ENCODE measurements at regions not wholly inside any gene's neighbourhood (a gene's known extent, or its start where the extent isn't known, plus 50 kb on each side); places are given as distances from the start of the nearest gene placed in this dataset.
A peak's percentile ranks its signal among the peaks of the same experiment; 100 is the strongest.

DNA sequence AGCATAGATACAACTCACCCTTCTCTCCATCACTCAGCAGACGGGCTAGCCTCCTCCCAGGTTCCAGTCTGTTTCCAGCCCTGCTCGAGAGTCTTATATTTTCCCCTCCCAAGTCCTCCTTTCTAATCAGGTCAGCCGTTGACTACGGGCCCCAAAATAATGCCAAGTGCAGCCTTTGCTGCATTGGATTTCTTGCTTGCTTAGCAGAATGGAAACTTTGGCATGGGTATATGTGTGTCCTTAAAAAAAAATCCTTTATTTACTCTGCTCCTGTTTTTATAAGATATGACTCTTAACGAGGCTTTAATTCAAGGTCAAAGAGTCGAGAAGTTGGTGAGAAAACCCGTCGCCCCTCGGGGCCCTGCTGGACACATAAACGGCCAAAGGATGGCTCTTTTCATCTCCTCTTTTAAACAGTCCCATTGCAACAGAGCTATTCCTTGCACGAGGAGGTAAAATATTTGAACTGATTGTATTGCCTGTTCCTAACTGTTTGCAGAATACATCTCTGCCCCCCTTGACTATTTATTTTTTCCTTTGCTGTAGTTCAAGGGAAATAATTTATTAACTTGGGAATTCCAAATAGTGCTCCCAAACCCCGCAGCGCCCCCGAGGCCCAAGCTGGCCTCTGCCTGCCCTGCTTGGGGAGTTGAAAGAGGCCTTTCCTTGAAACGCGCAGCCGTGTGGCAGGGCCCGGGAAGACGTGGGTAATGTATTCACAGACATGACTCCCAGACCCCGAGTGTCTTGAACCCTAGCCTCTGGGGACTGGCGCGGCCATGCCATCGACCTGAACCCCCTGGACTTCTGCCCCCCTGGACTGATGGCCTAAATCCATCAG is 156.5 kb upstream of the MYL2 start:
- DNase-seq (ENCODE audit: low read depth): no peak

DNA sequence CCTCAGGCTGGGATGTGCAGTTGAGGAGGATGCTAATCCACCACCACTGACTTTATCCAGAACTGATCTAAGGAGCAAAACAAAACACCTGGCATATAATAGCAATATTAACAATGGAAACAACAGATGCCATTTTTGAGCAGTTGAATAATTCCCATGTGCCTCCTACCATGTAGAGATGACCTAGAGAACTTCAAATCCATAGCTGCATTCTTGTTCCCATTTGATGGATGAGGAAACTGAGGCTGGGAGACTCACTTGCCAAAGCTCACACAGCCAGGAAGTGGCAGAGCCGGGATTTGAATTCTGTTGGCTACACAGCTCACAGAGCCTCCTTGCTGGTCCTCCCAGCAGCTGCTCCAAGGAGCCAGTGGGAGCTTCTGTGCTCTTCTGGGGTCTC is 155.8 kb upstream of the MYL2 start:
- no peak for DNase-seq (ENCODE audit: low read depth)

DNA sequence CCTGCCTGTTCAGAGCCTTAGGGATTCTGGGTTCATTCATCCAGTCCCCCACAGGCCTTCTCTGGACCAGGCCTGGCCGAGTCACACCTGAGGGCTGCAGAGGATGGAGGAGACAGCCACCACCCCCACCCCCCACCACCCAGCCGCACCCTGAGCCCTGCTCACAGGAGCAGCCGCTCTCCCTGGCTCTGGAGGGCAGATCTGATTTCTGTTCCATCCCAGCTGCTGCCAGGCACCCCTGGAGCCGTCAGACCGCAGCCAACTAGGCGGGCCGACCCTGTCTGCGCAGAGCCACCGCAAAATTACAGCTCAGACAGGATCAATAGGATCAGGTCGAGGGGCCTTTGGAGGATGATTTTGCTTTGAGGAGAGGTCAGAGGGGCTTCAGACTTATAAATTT is 154.6 kb upstream of the MYL2 start:
- no peak for DNase-seq (ENCODE audit: low read depth)

GRCh38 chr12:111074559-111074958 is 154.2 kb upstream of the MYL2 start:
- no peak for DNase-seq (ENCODE audit: low read depth)

- DNase-seq (ENCODE audit: low read depth): no peak
Measured at GRCh38 chr12:111073370-111073769, 153.0 kb upstream of the MYL2 start.

GRCh38 chr12:111072299-111072698 is 151.9 kb upstream of the MYL2 start:
- no peak for DNase-seq (ENCODE audit: low read depth)

DNA sequence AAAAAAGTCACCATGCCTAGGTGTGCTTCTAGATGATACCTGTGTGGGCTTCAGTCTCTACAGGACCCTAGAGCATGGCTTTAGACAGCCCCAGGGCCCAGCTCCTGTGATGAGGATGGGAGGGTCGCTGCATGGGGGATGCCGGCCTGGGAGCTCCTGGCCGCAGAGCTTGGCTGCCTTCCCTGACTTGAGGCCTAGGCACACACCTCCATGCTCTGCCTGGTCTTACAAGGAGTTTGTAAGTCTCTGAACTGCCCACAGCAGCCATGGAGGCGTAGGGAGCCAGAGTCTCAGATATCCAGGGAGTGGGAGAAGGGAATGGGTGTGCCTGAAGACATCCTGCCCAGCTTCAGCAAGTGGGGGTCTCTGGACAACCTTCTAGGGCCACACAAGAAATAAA is 149.5 kb upstream of the MYL2 start:
- DNase-seq (ENCODE audit: low read depth): no peak

- no peak for DNase-seq (ENCODE audit: low read depth)
Measured at GRCh38 chr12:111068290-111068689, 147.9 kb upstream of the MYL2 start.

DNA sequence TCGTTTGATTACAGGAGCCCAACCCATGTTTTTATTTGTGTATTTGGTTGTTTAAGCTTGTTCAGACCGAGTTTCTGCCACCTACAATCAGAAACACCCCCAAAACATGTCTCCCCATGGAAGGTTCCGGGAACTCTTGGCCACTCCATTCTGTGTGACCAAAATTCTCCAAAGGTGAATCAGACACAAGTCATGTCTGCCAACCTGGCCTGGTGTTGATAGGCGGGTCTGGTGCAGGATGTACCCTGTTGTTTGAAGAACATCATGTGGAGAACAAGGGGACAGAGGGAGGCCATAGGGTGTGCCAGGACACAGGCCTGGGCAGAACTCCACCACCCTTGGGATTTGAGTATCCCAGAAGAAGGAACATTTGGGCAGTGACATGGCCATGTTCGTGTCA is 147.1 kb upstream of the MYL2 start:
- no peak for DNase-seq (ENCODE audit: low read depth)

- no peak for DNase-seq (ENCODE audit: low read depth)
Measured at GRCh38 chr12:111066744-111067437, 146.5 kb upstream of the MYL2 start.

GRCh38 chr12:111064982-111065381 is 144.6 kb upstream of the MYL2 start:
- no peak for DNase-seq (ENCODE audit: low read depth)

- DNase-seq (ENCODE audit: low read depth): no peak
Measured at GRCh38 chr12:111064154-111064553, 143.8 kb upstream of the MYL2 start.

DNA sequence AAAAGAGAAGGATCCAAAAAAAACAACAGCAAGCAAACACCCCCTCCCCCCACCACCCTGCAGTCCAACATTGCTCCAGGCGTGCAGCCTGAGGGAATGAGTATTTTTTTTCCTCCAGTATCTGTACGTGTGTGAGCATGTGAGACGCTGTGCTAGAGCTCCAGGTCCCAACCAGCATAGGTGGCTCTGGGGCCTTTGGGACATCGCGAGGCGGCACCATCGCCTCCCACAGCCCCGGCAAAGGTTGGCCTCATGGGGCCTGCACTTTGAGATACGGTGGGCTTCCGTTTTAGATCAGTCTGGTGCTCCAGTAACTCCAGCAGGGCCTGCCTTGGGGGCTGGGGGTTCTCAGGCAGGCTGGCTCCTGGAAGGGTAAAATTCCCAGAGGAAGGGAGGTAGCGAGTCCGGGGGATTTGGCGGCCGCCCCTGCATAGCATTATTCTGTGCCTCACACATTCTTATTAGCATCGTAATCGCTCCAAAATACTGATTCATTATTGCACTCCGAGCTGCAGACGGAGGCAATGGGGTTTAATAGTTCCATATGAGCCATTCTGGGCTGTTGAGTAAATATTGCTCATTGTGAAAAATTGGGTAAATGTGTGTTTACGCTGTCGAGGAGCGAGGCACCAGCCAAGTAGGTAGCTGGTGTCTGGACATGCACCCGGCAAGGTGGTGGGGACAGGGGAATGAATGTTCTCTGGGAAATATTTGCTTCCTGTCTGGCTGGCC is 143.1 kb upstream of the MYL2 start:
- no peak for DNase-seq (ENCODE audit: low read depth)

DNA sequence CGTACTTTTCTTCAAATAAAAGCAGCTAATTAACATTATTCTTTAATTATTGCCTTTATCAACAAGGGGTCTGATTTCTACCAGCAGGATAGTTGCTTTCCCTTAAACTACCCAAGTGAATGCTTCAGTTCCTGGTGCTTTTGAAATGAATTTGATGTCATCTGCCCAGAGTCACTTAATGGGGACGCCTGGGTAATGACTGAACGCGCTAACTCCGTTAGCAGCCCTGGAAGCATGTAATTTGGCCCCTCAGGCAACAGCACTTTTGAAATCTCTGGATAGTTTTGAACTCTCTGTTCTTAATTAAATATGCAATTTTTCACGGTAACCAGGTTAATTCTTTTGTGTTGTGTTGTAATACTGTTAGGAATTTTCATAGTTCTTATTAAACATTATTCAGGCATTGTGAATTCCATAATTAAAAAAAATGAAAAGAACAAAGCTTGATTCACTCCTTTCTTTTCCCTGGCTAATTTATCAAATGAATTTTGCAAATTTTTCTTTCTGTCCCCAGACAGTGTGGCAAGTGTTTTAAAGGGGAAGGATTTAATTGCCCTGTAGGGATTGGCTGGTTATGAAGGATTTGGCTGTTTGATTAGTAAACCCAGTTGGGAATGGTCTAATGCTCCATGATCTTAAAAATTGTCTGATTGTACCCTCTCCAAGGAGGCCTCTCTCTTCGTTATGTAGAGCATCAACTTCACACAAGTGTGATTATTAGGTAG is 137.5 kb upstream of the MYL2 start:
- DNase-seq (ENCODE audit: low read depth): no peak

DNA sequence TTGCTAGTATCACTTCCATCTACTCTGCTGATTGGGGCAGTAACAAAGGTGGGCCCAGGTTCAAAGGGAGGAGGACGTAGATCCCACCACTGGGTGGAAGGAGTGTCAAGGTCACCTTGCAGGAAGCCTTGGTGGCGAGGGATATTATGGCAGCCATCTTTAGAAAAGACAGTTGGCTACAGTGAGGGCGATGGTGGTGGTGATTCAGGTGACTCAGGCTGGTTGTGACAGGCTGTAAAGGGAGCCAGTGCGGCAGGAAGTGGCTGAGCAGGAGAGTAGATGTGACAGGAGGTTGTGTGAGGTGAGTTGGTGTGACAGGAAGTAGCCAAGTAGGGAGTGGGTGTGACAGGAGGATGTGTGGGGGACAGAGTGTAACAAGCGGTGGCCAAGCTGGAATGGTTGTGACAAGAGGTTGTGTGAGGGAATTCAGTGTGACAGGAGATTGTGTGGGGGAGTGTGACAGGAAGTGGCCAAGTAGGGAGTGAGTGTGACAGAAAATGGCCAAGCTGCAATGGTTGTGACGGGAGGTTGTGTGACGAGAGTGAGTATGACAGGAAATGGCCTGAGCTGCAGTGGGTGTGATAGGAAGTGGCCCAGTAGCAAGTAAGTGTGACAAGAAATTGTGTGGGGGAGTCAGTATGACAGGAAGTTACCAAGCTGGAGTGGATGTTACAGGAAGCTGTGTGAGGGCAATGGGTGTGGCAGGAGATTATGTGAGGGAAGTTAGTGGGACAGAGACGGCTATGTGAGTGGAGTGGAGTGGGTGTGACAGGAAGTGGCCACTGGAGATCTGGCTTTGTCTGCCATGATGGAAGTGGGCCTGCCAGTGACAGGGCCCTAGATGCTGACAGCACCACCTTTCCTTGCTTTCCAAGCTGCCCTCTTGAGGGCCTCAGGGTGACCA is 136.5 kb upstream of the MYL2 start:
- peak; percentile 15 for DNase-seq (ENCODE audit: low read depth)

- DNase-seq (ENCODE audit: low read depth): no peak
Measured at GRCh38 chr12:111055181-111055880, 135.0 kb upstream of the MYL2 start.

GRCh38 chr12:111048991-111049390 is 128.6 kb upstream of the MYL2 start:
- no peak for DNase-seq (ENCODE audit: low read depth)

GRCh38 chr12:111046896-111047295 is 126.5 kb upstream of the MYL2 start:
- DNase-seq (ENCODE audit: low read depth): no peak

DNA sequence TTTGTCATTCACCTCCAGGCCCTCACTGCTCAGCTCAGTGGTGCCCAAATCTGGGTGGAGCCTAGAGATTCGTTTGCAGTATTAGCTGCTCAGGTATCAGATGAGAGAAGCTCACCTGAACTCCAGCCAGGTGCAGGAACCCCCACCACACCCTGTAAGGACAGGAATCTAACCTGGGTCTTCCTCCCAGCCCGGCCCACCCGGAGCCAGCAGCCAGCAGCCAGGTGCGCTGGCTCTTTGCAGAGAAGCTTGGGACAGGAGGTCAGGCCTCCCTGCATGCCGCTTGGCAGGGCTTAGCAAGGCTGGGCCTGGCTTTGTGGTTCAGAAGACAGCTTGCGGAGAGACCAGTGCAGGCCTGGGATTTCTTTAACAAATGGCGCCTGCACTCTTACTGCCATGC is 125.6 kb upstream of the MYL2 start:
- DNase-seq (ENCODE audit: low read depth): no peak

- DNase-seq (ENCODE audit: low read depth): no peak
Measured at GRCh38 chr12:111041091-111041490, 120.7 kb upstream of the MYL2 start.

DNA sequence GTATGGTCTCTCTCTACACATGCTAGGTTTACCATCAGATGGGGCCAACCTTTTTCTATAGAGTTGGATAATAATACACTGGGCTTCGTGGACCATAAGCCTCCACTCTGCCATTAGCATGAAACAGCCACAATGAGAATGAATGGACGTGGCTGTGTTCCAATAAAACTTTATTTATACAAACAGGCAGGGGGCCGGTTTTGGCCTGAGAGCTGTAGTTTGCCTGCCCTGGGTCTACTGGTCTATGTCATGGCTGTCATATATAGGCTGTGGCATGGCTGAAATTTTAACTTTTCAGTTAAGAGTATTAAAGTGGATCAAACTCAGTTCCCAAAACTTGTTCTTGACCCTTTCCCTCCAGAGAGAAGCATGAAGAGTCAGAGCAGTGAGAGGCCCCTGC is 120.3 kb upstream of the MYL2 start:
- no peak for DNase-seq (ENCODE audit: low read depth)

Measured in stimulated activated CD8-positive, alpha-beta memory T cell treated with anti-CD3 and anti-CD28 coated beads, Interleukin-15, amount 100 ng/mL, for 24 hours (primary cell).